ENCODE measurements at regions not wholly inside any gene's neighbourhood (a gene's known extent, or its start where the extent isn't known, plus 50 kb on each side); places are given as distances from the start of the nearest gene placed in this dataset.

GRCh38 chr4:178395798-178396197, 953.6 kb upstream of the AGA start:
- DNase-seq (ENCODE audit: low read depth in 2 of 2): no peak

- no peak for DNase-seq (ENCODE audit: low read depth in 2 of 2)
Observed at GRCh38 chr4:178412455-178412854, 970.2 kb upstream of the AGA start.

GRCh38 chr4:178414042-178414441, 971.8 kb upstream of the AGA start:
- no peak for DNase-seq (ENCODE audit: low read depth in 2 of 2)

- no peak for DNase-seq (ENCODE audit: low read depth in 2 of 2)
Observed at GRCh38 chr4:178414881-178415446, 972.7 kb upstream of the AGA start.

DNA sequence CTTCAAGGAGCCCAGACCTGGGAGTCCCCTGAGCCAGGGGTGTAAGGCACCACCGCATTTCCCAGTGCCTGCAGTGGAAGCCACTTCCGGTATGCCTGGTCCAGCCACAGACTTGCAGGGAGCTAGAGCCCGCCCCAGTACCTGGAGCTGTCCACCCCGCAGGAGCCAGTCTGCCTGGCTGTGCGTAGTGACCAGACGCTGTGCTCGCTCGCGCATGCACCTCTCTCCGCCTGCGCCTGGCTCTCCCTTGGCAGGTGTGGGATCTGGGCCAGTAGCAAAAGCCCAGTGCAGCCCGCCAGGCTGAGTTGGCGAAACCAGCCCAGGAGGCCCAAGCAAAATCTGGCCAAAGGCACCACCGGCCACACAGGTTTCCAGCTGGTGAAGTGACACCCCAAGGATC, 973.7 kb upstream of the AGA start:
- DNase-seq (ENCODE audit: low read depth in 2 of 2): no peak

GRCh38 chr4:178423366-178423765, 981.1 kb upstream of the AGA start:
- DNase-seq (ENCODE audit: low read depth in 2 of 2): no peak

DNA sequence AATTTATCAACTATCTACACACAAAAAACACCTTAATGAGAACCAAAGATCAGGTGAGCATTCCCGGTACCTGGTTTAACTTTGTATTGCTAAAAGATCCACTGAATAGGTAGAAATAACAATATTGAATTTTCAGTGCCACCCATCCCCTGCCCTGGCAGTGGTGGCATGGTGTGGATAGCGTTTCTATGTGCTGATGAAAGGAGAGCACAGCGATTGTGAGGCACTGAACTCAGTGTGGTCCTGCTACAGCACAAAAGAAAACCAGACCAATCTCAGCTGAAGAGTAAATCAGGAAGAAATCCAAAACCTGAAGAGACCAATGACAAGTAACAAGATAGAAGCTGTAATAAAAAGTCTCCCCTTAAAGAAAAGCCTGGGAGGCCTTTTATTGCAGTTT, 984.6 kb upstream of the AGA start:
- no peak for DNase-seq (ENCODE audit: low read depth in 2 of 2)

DNA sequence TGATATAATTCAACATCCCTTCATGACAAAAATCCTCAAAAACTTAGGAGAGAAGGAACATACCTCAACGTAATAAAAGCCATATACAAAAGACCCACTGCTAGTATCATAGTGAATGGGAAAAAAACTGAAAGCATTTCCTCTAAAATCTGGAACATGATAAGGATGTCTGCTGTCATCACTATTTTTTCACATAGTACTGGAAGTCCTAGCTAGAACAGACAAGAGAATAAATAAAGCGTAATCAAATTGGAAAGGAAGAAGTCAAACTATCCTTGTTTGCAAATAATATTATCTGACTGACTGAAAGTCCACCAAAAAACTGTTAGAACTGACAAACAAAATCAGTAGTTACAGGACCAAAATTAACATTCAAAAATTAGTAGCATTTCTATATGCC, 985.4 kb upstream of the AGA start:
- no peak for DNase-seq (ENCODE audit: low read depth in 2 of 2)

GRCh38 chr4:178448372-178449035, 1006.3 kb upstream of the AGA start:
- no peak for DNase-seq (ENCODE audit: low read depth in 2 of 2)

DNA sequence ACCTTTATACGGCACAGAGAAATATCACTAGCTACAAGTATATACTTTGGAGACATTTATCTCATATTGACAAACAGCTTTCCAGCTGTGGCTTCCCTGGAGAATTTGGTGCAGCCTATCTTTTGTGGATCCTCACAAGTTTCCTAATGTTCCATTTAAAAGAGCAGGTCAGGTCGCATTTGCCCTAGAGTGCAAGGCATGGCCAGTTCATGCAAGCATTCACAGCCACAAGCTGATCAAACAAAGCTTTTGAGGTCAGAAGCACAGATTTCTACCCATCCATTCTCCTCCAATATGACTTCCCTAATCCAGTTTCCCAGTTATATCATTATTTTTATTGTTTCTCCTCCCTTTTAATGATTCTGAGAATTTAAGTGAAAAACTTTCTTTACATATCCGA, 1008.4 kb upstream of the AGA start:
- DNase-seq (ENCODE audit: low read depth in 2 of 2): no peak

GRCh38 chr4:178453057-178453456, 1010.8 kb upstream of the AGA start:
- DNase-seq (ENCODE audit: low read depth in 2 of 2): no peak

GRCh38 chr4:178457286-178457685, 1015.0 kb upstream of the AGA start:
- no peak for DNase-seq (ENCODE audit: low read depth in 2 of 2)

DNA sequence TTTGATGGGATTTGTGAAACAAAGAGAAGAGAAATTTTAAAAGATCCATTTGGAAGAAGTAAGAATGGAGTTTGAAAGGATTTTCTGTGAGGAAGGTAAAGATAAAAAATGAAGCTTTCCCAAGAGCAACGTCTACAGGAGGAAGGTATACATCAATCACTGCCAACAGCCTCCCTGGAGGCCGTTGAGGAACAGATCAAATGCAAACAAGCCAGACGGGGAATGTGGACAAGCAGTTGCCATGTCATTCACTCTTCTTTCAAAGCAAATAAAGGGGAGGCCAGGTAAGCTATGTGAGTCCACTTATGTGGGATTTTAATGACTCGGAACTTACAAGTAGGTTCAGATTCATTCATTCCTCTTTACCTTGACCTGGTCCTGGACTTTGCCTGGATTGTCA, 1020.5 kb upstream of the AGA start:
- DNase-seq (ENCODE audit: low read depth in 2 of 2): no peak

GRCh38 chr4:178463747-178464146, 1021.5 kb upstream of the AGA start:
- DNase-seq (ENCODE audit: low read depth in 2 of 2): no peak

DNA sequence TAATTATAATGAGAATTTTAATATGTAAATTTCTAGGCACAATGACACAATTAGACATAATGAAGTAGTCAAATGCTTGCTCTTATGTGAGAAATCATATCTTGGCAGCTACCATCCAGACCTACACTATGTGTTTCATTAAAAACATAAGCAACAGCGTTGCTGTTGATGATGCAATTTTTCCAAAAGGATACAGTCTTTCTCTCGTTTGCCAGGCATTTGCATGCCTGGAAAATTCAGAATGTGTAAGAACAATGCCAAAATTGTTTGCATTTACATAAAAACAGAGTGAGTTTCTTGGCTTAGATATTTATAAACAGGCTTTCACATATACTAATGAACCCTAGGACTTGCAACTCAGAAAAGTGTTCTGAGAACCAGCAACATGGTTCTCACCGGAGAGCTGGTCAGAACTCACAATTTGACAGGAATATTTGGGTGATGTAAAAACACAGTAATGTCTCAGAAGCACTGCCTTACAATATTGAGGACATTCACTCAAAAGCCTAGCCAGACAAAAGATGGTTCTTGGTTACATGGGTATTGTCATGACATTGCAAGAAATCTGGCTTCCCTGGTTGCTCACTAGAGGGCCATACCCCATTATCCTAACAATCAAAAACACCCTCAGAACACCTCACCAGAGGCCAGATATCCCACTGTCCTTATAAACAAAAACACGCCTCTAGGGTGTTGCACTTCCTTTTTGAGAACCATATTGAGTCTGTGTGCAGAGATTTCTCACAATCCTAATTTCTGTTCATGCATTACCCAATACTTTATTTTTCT, 1029.0 kb upstream of the AGA start:
- DNase-seq (ENCODE audit: low read depth in 2 of 2): no peak

DNA sequence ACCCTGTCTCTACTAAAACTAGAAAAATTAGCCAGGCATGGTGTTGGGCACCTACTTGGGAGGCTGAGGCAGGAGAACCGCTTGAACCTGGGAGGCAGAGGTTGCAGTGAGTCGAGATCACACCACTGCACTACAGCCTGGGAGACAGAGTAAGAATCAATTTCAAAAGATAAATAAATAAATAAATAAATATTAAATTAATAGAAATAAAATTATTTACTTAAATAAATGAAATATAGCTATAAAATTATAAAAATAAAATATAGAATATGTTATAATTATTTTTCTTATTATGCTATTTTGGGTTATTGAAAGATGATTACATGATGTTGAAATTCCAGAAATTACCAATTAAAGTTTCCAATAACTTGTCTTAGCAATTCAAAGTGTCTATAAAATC, 1029.8 kb upstream of the AGA start:
- DNase-seq (ENCODE audit: low read depth in 2 of 2): no peak

DNA sequence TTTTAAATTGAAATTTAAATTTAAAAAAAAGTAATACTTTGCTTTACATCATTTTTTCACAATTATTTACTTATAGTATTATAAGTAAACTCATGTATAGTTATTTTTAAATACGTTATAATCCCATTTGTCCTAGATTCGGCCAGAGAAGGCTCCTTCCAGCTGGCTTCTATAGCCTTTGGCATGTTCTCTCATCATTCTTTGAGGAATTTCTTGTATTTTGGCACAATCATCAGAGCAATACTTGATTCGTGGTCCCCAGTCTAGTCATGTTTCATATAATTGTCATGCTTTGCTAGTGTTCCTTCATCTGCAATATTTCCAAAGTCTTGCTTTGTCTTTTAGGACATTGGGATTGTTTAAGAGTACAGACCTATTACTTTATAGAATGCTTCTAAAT, 1037.9 kb upstream of the AGA start:
- no peak for DNase-seq (ENCODE audit: low read depth in 2 of 2)

DNA sequence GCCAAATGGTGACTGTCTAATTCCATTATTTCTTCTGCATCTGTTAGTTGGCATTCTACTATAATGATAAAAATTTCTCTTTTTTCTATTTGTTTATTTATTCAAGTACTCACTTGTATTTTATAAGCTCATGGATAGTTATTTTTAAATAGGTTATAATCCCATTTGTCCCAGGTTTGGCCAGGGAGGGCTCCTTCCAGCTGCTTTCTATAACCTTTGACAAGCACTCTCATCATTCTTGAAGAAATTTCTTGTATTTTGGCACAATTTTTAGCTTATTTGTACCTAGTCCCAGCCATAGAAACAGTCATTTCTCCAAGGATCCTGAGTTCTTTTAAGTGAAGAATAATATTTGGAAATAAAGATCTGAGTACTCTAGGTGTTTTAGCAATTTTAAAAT, 1038.6 kb upstream of the AGA start:
- no peak for DNase-seq (ENCODE audit: low read depth in 2 of 2)

DNA sequence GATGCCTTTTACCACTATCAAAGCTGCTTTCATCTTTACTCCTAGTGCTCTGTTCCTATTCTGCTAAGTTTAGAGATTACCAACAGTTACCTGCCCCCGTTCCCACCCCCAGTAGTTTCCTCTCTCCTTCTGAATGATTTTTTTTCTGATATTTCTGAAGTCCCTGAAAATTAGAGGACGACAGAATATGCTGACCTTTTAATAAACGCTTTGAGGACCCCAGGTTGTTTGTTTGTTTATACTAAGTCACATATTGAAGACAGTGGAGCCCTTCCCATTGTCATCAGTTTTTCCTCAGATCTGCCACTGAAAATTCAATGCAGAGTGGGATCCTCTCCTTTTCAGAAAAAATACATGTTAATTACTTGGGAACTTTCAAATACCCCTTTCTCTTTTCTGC, 1039.3 kb upstream of the AGA start:
- no peak for DNase-seq (ENCODE audit: low read depth in 2 of 2)

DNA sequence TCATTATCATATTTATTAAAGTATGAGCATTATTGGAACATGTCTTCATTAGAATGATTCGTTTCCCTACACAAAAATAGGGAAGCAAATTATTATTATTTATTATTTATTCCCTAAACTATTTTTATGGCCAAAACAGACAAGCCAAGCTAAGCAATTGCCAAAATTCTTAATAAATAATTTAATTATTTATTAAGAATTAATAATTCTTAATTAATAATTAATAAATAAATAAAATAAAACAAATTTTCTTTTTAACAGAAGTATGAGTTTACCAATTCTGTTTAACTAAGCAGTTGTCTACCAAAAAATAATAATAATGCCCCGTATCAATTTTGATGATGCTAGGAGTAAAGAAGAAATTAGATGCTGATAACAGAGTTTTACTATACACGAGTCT, 1080.8 kb upstream of the AGA start:
- DNase-seq (ENCODE audit: low read depth in 2 of 2): no peak

DNA sequence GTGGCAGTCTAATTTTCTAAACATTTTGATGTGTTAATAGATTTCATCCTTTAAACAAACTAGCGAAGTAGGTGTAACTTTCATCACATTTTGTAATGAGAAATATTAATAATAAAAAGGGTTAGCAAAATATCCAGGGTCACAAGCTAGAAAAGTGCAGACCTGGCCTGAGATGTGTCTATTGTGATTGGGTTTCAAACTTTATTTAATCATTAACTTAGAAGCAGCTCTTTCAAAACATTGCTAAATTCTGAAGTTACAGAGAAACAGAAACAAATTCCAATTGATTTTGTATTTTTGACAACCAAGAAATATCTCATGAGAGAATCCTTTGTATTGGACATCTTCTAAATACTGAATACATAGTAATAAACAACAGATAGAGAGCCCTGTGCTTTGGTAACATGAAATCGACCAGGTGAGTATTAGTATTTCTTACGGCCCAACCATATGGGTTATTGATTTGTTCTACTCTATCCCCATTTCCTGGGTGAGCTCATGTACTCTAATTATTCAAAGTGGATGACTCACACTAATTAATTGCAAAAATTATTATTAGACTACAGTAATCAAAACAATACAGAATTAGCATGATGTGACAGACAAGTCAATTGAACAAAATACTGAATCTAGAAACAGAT, 1093.8 kb upstream of the AGA start:
- DNase-seq (ENCODE audit: low read depth in 2 of 2): no peak

DNA sequence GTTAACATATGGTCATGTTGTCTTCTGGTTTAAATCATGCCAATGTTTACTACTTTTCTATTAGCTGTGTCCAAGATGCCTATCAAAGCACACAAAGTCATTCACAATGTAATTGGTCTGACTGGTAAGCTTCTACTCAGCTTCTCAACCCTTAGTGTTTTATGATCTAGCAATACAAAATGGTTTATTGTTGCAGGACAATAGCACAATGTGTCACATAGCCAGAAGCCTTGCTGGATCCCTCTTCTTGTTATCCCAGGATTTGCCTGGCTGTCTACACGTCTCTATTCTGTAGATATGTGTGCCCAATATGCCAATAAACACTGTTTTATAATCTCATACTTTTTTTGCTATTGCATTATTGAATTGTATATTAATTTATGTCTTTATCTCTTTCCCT, 1111.0 kb upstream of the AGA start:
- no peak for DNase-seq (ENCODE audit: low read depth in 2 of 2)

- no peak for DNase-seq (ENCODE audit: low read depth in 2 of 2)
Observed at GRCh38 chr4:178554352-178554751, 1112.1 kb upstream of the AGA start.

All from stimulated activated CD8-positive, alpha-beta memory T cell treated with anti-CD3 and anti-CD28 coated beads, Interleukin-7, amount 100 ng/mL, for 1 hour (primary cell).